HG03439 (cell line): ENCODE measurements at regions not wholly inside any gene's neighbourhood (a gene's known extent, or its start where the extent isn't known, plus 50 kb on each side); places are given as distances from the start of the nearest gene placed in this dataset.

Experiments used
- ATAC-seq: cut with Tn5 transposase; IDR thresholded peaks from one replicate; pipeline ENCODE4 v1.9.1; 2021; ENCODE audit warnings: mild to moderate bottlenecking, moderate library complexity; ENCODE audit not compliant: unreplicated experiment

GRCh38 chr13:91144486-91144885 is 203.0 kb upstream of the MIR17HG start:
- ATAC-seq, result no peak

DNA sequence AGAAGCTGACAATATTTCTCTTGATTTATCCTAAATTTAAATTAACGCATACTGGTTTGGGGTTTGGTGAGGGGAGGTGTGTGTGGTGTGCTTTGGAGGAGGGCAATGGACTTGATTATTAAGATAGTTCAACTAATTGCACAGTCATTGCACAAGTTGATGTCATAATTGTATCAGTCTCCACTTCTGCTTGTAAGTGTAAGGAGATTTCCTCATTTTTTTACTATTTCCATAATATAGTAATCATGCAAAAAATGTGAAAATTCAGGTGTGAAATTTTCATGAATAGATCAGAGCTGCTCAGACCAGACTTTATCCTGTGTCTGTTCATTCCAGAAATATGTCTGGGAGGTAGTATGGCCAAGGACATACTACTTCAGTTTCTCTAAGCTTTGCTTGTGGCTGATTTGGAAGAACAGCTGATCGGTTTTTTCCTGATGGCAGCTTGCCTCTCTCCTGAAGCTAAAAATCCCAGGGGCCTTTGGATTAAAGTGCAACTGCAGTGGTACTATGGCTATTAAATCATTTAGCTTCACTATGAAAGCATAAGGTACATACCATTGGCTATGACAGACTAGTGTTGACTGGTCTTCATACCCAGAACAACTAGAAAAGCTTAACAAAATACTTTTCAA is 201.8 kb upstream of the MIR17HG start:
- ATAC-seq, result no peak

DNA sequence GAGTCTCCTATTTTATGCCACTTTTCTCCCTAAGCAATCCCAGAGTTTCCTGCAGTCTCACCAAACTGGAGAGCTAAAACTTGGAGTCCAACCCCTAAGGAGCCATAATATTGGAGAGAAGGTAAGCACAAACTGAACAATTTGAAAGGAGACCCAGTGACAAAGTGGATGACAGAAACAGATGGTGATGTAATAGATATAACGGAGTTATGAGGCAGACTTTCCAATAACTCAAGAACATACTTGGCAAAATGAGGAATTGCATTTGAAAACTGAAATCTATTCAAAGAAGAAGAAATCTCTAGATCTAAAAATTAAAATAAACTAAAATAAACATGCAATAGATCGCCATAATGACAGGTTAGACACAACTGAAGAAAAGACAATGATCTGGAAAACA is 200.9 kb upstream of the MIR17HG start:
- no peak for ATAC-seq

GRCh38 chr13:91148098-91148497 is 199.4 kb upstream of the MIR17HG start:
- ATAC-seq, result no peak

GRCh38 chr13:91151921-91152320 is 195.6 kb upstream of the MIR17HG start:
- no peak for ATAC-seq

- no peak for ATAC-seq
Measured at GRCh38 chr13:91153372-91153771, 194.1 kb upstream of the MIR17HG start.

GRCh38 chr13:91154558-91155353 is 192.7 kb upstream of the MIR17HG start:
- no peak for ATAC-seq

GRCh38 chr13:91155512-91156114 is 191.9 kb upstream of the MIR17HG start:
- no peak for ATAC-seq

- no peak for ATAC-seq
Measured at GRCh38 chr13:91157273-91158016, 190.0 kb upstream of the MIR17HG start.

DNA sequence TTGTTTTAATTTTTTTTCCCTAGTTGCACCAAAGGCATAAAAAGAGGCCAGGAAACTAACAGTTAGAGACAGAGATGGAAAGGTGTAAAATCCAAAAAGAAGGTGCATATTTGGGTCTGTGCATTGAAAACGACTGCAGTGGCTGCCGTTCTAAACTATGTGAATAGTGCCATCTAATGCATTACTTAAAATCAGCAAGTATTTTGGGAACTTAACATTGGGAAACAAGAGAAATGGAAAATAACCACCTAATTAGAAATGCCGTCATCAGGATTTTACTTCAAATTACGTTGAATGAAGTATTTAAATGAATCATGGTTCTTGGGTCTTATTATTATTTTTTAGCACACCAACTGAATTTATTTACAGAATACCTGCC is 189.5 kb upstream of the MIR17HG start:
- ATAC-seq, result no peak

DNA sequence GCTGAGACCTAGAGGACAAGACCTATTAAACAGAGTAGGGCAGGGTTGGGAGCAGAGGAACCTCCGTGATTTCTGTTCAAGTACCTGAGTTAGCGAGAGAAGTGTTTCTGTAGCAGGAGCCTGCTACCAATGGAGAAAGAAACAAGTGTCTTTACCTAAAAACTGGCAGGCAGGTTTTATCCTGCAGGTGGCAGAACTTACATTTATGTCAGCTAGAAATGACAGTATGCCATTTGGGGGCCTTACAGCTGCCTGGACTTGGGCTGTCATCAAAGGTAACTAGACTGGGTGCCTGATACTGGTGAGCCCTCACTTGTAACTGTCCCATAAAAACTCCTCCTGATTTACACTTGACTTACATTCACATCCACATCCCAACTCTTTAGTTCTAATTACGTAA is 185.3 kb upstream of the MIR17HG start:
- no peak for ATAC-seq

- no peak for ATAC-seq
Measured at GRCh38 chr13:91162589-91162988, 184.9 kb upstream of the MIR17HG start.

DNA sequence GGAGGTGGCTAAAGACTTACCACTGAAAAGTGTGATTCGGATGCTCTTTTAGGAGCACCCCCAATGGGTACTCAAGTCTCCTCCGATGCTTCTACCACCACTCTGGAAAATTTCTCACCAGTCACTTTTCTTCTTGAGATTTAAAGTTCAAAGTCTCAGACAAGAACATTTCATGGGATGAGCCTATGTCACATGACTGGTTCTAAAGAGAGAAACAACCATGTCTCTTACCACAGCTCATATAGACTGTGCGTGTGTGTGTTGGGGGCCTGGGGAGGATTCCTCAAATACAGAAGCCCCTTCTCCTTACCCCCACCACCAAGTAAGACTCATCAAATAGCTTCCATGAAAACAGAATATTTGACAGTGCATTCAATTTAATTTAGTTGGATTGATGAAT is 181.7 kb upstream of the MIR17HG start:
- no peak for ATAC-seq

GRCh38 chr13:91166714-91167511 is 180.6 kb upstream of the MIR17HG start:
- ATAC-seq, result no peak

DNA sequence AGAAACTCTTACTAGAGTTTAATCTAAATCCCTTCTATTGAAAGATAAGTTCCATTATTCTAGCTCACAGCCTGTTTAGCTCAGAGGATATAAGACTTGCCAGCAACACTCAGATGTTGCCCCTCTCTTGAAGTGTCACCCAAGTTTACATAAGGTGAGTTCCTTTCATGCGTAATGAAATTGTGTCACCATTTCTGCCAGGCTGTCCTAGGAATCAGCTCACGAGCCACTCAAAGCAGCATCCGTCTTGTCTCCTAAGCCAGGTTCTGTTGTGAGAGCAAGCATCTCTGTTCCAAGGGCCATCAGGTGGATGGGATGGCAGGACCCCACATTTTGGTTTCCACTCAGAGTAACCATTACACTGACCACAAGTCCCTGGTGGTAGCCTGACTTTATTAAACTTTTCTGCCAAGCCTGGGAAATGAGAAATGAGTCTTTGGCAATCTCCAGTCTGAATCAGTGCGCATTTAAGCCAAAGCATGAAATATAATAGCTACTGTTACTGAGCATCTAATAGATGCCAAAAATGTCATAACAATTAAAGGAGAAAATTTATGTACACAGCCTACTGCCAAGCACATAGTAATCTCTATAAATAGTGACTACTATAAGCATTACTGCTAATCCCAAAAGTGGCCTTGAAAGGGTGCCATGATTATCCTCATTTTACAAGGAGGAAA is 179.6 kb upstream of the MIR17HG start:
- no peak for ATAC-seq

- no peak for ATAC-seq
Measured at GRCh38 chr13:91168386-91168711, 179.1 kb upstream of the MIR17HG start.

- no peak for ATAC-seq
Measured at GRCh38 chr13:91169321-91170050, 178.0 kb upstream of the MIR17HG start.

DNA sequence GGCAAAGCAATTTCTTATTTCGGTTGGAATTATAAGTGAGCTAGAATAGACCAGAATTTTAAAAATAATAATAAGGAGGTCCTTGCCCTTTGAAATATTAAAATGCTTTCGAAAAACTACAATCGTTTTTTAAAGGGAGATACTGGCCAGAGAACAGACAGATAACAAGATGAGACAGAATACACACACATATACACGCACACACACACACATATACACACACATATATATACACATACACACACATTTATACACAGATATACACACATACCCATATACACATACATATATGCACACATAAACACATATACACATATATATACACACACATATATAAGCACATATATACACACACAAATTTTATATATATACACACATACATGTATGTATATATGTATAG is 175.3 kb upstream of the MIR17HG start:
- ATAC-seq, result no peak

GRCh38 chr13:91174886-91175501 is 172.5 kb upstream of the MIR17HG start:
- no peak for ATAC-seq
